Panc1 (cell line): ENCODE measurements at regions not wholly inside any gene's neighbourhood (a gene's known extent, or its start where the extent isn't known, plus 50 kb on each side); places are given as distances from the start of the nearest gene placed in this dataset.

Experiments used
- CTCF ChIP-seq: fragments of 450-650 bp; IDR thresholded peaks from 2 replicates; pipeline ENCODE4 v1.5.1; 2017; ENCODE audit warnings: mild to moderate bottlenecking
- POLR2AphosphoS5 ChIP-seq: IDR thresholded peaks from 2 replicates; pipeline ENCODE4 v1.6.1; 2012; ENCODE audit warnings: mild to moderate bottlenecking, low read depth, low read length, moderate library complexity
- REST ChIP-seq, 2 experiments: IDR thresholded peaks; 2 replicates each; pipeline ENCODE4 v1.6.1; 2011 to 2012; ENCODE audit warnings: low read depth in 2 of 2, control low read depth in 1 of 2, low read length in 1 of 2, mild to moderate bottlenecking in 1 of 2, moderate library complexity in 1 of 2; ENCODE audit not compliant: insufficient read depth in 1 of 2

- TF ChIP-seq CTCF (no peak), REST (IDR thresholded peaks at IDR 0.05; ENCODE audit: insufficient read depth in 1 of 2, low read depth in 2 of 2, low read length in 1 of 2) (no peak), POLR2AphosphoS5 (no peak)
Measured at GRCh38 chr1:181905944-181906597, 155.4 kb downstream of the ZNF648 start.
